Stimulated activated CD4-positive, alpha-beta T cell treated with anti-CD3 and anti-CD28 coated beads, Interleukin-12 subunit alpha, Interleukin-12 subunit beta, amount 100 ng/mL, for 24 hours (primary cell): ENCODE measurements at regions not wholly inside any gene's neighbourhood (a gene's known extent, or its start where the extent isn't known, plus 50 kb on each side); places are given as distances from the start of the nearest gene placed in this dataset.

Experiments used
- DNase-seq, 2 experiments: peaks; one replicate each; pipeline ENCODE4 v3.0.0-alpha.2; 2020; ENCODE audit warnings: low read depth in 2 of 2

DNA sequence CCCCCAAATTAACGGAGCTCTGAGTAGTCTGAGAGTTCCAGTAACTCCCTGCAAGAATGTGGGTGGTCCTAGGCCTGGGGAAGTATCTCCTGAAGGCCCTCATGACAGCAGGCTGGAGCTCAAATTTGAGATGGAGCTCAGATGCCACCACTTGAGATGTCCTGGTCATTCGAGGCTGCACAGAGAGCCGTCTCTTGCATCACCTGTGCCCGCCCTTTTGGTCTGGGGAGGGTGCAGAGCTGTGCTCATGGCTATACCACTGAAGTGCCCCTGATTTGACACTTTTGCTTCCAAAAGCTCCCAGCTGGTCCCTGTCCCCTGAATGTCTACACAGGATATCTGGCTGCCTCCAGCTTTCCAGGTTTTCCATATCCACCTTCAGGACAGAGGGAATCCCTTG, 214.0 kb upstream of the B3GAT1 start:
- DNase-seq = no peak

DNA sequence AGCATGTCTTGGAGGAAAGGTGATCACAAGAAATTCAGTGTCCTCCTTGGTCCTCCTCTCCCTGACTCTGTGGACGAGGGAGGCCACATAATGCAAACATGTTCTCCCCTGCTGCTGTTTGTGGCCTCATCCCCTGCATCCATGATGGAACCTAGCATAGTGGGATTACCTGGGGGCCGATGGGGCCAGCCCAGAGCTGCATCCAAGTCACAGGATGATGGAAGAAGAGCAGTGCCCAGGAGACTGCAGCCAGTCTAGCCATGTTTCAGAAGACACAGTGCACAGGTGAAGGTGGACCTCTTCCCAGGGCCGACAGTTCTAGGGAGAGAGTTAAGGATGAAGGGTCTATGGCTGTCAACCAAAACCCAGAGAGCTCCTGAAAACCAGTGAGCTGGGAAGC, 213.6 kb upstream of the B3GAT1 start:
- no peak for DNase-seq

- DNase-seq = no peak
Observed at GRCh38 chr11:134625151-134625550, 213.1 kb upstream of the B3GAT1 start.

- no peak for DNase-seq
Observed at GRCh38 chr11:134624166-134624920, 212.3 kb upstream of the B3GAT1 start.

GRCh38 chr11:134623711-134624110, 211.7 kb upstream of the B3GAT1 start:
- no peak for DNase-seq

GRCh38 chr11:134622458-134622857, 210.4 kb upstream of the B3GAT1 start:
- no peak for DNase-seq

GRCh38 chr11:134617360-134617759, 205.3 kb upstream of the B3GAT1 start:
- no peak for DNase-seq

- no peak for DNase-seq
Observed at GRCh38 chr11:134616038-134616437, 204.0 kb upstream of the B3GAT1 start.

DNA sequence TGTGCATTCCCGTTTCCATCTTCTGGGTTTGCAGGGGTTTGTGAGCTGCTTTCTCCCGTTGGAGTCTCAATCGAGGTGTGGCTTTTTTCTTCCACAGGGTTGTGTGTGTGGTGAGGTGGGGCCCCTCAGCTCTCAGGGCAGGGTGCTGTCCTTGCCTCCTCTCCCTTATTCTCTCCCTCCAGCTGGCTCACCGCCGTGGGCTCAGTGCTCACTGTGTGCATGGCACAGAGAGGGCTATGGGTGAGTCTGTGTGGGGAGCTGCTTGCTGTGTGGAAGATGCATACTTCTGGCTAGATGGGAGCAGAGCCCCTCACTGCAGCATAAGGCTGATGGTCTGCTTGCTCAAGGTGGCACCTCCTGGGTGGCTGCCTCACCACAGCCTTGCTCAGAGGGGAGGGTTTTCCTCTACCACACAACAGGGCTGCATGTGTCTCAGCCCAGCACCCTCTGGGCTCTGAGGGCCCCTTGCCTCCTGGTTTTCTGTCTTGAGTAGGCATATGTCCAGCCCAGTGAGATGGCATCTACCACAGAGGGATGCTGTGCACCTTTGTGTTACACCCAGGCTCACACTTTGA, 203.1 kb upstream of the B3GAT1 start:
- no peak for DNase-seq

DNA sequence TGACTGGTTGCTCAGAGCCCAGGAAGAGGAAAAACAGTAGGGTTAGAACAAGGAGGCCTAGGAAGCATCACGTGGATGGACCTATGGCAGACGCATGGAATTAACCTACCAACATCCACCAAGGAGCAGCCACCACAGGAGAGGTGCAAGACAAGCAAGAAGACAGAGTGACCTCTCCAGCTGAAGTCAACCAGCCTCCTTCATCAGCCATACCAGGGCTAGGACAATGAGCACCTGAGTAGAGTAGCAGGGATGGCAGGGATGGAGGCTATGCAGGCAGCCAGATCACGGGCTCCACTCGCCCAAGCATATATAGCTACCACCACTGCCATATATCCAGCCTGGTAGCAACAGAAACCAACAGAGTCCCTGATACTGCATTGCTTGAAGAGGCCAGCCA, 202.1 kb upstream of the B3GAT1 start:
- no peak for DNase-seq

GRCh38 chr11:134613646-134614045, 201.6 kb upstream of the B3GAT1 start:
- no peak for DNase-seq

GRCh38 chr11:134612140-134613030, 200.3 kb upstream of the B3GAT1 start:
- DNase-seq = no peak

- DNase-seq = no peak
Observed at GRCh38 chr11:134611537-134611936, 199.5 kb upstream of the B3GAT1 start.

DNA sequence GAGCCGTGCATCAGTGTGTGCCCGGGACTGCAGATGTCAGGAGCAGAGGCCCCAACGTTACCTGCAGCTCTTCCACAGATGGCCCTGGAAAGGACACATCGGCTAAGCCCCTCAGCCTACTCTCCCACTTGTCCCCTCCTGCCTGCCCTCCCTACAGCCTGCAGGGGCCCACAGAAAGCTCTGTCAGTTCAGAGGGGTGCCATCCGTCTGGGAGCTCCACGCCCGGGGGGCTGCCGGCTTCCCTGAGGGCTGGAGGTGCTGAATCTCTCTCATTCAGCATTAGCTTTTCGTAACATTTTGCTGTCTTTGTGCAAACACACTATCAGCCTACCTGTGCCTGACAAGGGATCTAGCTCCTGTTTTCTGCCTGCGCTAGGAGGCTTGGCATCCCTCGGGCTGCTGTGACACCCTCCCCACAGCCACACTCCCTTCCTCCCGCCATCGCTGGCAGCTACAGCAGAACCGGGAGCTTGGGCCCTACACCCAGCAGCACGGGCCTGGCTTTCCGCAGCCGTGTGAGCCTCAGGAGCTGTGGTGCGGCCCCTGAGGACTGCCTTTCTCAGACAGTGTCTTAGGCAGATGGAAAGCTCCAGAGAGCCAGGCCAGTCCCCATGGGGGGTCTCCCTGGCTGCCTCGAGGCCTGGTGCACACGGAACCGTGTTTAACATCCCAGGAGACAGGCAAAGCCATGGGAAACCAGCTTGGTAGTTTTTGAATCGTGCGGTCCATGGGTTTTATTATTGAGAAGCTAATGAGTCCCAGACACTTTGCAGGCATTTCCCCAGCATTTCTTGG, 198.3 kb upstream of the B3GAT1 start:
- DNase-seq = no peak

- no peak for DNase-seq
Observed at GRCh38 chr11:134609361-134610115, 197.5 kb upstream of the B3GAT1 start.

DNA sequence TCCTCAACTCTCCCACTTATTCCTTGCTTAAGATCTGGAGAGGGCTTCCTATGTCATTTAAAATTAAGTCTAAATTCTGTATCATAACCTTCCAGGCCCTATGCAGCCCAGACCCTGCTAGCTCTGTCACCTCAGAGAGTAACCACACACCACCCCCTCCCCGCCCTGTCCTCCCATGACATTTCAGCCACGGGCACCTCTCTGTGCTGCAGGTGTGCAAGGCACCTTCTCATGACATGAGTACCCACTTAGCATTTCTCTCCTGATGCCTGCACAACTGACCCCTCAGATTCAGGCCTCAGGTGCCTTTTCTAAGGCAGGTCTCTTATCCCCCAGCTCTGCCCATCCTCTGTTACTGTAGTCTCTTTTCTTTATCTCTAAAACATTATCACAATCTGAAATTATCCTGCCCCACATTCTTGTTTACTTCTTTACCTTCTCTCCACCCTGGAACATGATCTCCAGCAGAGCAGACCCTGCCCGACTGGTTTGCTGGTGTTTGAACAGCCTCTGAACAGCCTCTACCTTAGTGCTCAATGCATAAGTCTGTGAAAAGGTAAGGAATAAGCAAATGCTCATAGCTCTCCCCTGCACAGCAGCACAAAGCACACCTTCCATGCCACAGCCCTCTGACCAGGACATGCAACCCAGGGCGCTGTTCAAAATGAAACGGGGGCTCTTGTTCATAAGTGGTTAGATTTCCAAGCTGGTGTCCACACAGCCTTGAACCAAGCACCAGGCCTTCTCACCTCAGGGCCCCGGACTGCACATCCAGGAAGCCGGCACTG, 196.1 kb upstream of the B3GAT1 start:
- no peak for DNase-seq

- no peak for DNase-seq
Observed at GRCh38 chr11:134606251-134606650, 194.2 kb upstream of the B3GAT1 start.

DNA sequence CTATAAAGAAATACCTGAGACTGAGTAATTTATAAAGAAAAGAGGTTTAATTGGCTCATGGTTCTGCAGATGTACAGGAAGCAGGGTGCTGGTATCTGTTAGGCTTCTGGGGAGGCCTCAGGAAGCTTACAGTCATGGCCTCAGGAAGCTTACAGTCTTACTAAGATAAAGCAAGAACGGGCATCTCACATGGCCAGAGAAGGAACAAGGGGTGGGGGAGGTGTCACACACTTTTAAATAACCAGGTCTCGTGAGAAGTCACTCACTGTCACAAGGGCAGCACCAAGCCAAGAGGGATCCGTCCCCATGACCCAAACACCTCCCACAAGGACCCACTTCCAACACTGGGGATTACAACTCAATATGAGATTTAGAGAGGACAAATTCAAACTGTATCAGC, 192.8 kb upstream of the B3GAT1 start:
- DNase-seq = no peak

- DNase-seq = no peak
Observed at GRCh38 chr11:134599299-134599771, 187.3 kb upstream of the B3GAT1 start.

GRCh38 chr11:134598368-134598767, 186.3 kb upstream of the B3GAT1 start:
- no peak for DNase-seq
